Right lobe of liver (tissue), 4 donors: ENCODE measurements at regions not wholly inside any gene's neighbourhood (a gene's known extent, or its start where the extent isn't known, plus 50 kb on each side); places are given as distances from the start of the nearest gene placed in this dataset.

Source experiments
- CTCF ChIP-seq, 4 donors: fragments of 200-600 bp in 3 of 4; fragments of 450-650 bp in 1 of 4; IDR thresholded peaks; one replicate each; pipeline versions ENCODE4 v1.5.1 to v1.8.0; 2016 to 2022; ENCODE audit warnings: antibody characterized with exemption in 4 of 4, mild to moderate bottlenecking in 2 of 4
- POLR2A ChIP-seq: fragments of 450-650 bp; IDR thresholded peaks from one replicate; pipeline ENCODE4 v1.6.1; 2017; ENCODE audit warnings: antibody characterized with exemption, mild to moderate bottlenecking
- donor health status: DM: no; HTN: no; CAD: no.
- donor health status: DM: no; HTN: no; CAD: no.
- donor health status: DM: no; HTN: yes; CAD: no.

DNA sequence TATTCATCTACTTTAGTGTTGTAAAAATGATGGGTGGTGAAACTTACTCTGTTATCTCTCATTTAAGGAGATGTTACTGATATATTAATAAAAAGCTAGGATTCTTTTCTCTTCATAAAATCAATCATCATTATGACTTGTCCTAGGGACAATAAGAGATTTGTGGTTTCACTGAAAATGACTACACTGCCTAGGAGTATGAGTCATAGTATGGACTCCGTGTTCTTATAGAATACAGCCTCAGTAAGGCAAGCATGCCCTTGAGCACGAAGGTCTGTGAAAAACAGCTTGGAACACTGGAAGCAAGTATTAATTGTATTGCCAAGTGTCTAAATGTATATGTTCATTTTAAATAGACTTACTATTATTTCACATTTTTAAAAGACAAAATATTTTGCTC lies 749.2 kb upstream of the PCDH15 start:
- TF ChIP-seq POLR2A, result no peak
- no peak for TF ChIP-seq CTCF (IDR thresholded peaks at IDR 0.05)
